CD14-positive monocyte (primary cell): ENCODE measurements at regions not wholly inside any gene's neighbourhood (a gene's known extent, or its start where the extent isn't known, plus 50 kb on each side); places are given as distances from the start of the nearest gene placed in this dataset.

ENCODE experiments used
- DNase-seq, 3 donors: peaks; one replicate each; pipeline ENCODE4 v3.0.0-alpha.2; 2011 to 2022
- H2AFZ ChIP-seq: 2 replicates; pipeline ENCODE4 v1.6.0; 2012; ENCODE audit warnings: mild to moderate bottlenecking, low read depth, low read length, inconsistent platforms; ENCODE audit not compliant: insufficient read depth, poor library complexity, severe bottlenecking
- H3K27ac ChIP-seq, 2 donors: 1 replicate in 1 of 2; 2 replicates in 1 of 2; pipeline ENCODE4 v1.5.1; 2012 to 2013; ENCODE audit warnings: low read length in 2 of 2, control low read depth in 1 of 2, inconsistent platforms in 1 of 2, low read depth in 1 of 2, mild to moderate bottlenecking in 1 of 2
- H3K27me3 ChIP-seq, 2 donors: one replicate each; pipeline versions ENCODE4 v1.6.0 to v1.6.1; 2011 to 2013; ENCODE audit warnings: low read length in 2 of 2; ENCODE audit not compliant: control insufficient read depth in 2 of 2, insufficient read depth in 2 of 2
- H3K36me3 ChIP-seq, 2 donors: replicated peaks in 1 of 2; 1 replicate in 1 of 2; 2 replicates in 1 of 2; pipeline versions ENCODE4 v1.5.1 to v1.6.1; 2012 to 2013; ENCODE audit warnings: low read length in 2 of 2, control low read depth in 1 of 2, inconsistent platforms in 1 of 2, mild to moderate bottlenecking in 1 of 2; ENCODE audit not compliant: insufficient read depth in 2 of 2, control insufficient read depth in 1 of 2
- H3K4me1 ChIP-seq, 2 donors: 1 replicate in 1 of 2; 2 replicates in 1 of 2; pipeline versions ENCODE4 v1.5.1 to v1.6.1; 2012 to 2013; ENCODE audit warnings: low read length in 2 of 2, control low read depth in 1 of 2, inconsistent platforms in 1 of 2, mild to moderate bottlenecking in 1 of 2, moderate library complexity in 1 of 2; ENCODE audit not compliant: insufficient read depth in 2 of 2, control insufficient read depth in 1 of 2
- H3K4me2 ChIP-seq: replicated peaks from 2 replicates; pipeline ENCODE3; 2012; ENCODE audit warnings: low read length, moderate library complexity, mild to moderate bottlenecking; ENCODE audit not compliant: poor library complexity, severe bottlenecking; ENCODE audit errors: extremely low read depth
- H3K4me3 ChIP-seq, 3 experiments: fragments of 200-600 bp in 1 of 3; sonication (generic) in 1 of 3; replicated peaks in 1 of 3; 1 replicate in 2 of 3; 2 replicates in 1 of 3; pipeline ENCODE4 v1.5.1; 2011 to 2013; ENCODE audit warnings: low read length in 3 of 3, mild to moderate bottlenecking in 3 of 3, control low read depth in 2 of 3, low read depth in 2 of 3, inconsistent platforms in 1 of 3, moderate library complexity in 1 of 3
- H3K79me2 ChIP-seq: 2 replicates; pipeline ENCODE4 v1.6.0; 2012; ENCODE audit warnings: mild to moderate bottlenecking, control low read depth, inconsistent platforms, low read length, moderate library complexity; ENCODE audit not compliant: insufficient read depth
- H3K9ac ChIP-seq: 2 replicates; pipeline ENCODE4 v1.6.0; 2017; ENCODE audit warnings: low read length, mild to moderate bottlenecking; ENCODE audit not compliant: insufficient read depth, poor library complexity, severe bottlenecking
- H3K9me3 ChIP-seq, 2 donors: replicated peaks in 1 of 2; 1 replicate in 1 of 2; 2 replicates in 1 of 2; pipeline versions ENCODE4 v1.5.1 to v1.6.1; 2012 to 2013; ENCODE audit warnings: low read length in 2 of 2, control low read depth in 1 of 2; ENCODE audit not compliant: control insufficient read depth in 1 of 2, insufficient read depth in 1 of 2
- H4K20me1 ChIP-seq: 2 replicates; pipeline ENCODE4 v1.6.0; 2012; ENCODE audit warnings: mild to moderate bottlenecking, low read length, control low read depth, moderate library complexity; ENCODE audit not compliant: insufficient read depth
- H3K27ac Mint-ChIP-seq, 7 donors: one replicate each; pipeline ENCODE4 v1.8.0; 2020; ENCODE audit warnings: mild to moderate bottlenecking in 7 of 7, mixed read lengths in 7 of 7, moderate library complexity in 6 of 7, inconsistent platforms in 2 of 7
- H3K27me3 Mint-ChIP-seq, 3 donors: one replicate each; pipeline ENCODE4 v1.8.0; 2021 to 2022; ENCODE audit warnings: low read depth in 3 of 3, mild to moderate bottlenecking in 3 of 3, mixed read lengths in 3 of 3, moderate library complexity in 3 of 3, inconsistent platforms in 1 of 3
- H3K36me3 Mint-ChIP-seq, 2 donors: one replicate each; pipeline ENCODE4 v1.8.0; 2020; ENCODE audit warnings: mixed read lengths in 2 of 2, inconsistent platforms in 1 of 2, mild to moderate bottlenecking in 1 of 2
- H3K4me1 Mint-ChIP-seq: one replicate; pipeline ENCODE4 v1.8.0; 2020; ENCODE audit warnings: mild to moderate bottlenecking, mixed read lengths
- H3K4me3 Mint-ChIP-seq, 2 donors: one replicate each; pipeline ENCODE4 v1.8.0; 2020; ENCODE audit warnings: mild to moderate bottlenecking in 2 of 2, mixed read lengths in 2 of 2, moderate library complexity in 1 of 2
- H3K9me3 Mint-ChIP-seq, 7 donors: one replicate each; pipeline ENCODE4 v1.8.0; 2020 to 2022; ENCODE audit warnings: mixed read lengths in 7 of 7, mild to moderate bottlenecking in 6 of 7, moderate library complexity in 6 of 7, inconsistent platforms in 2 of 7
- CTCF ChIP-seq: fragments of 200-600 bp; IDR thresholded peaks from one replicate; pipeline ENCODE4 v1.8.0; 2022; ENCODE audit warnings: antibody characterized with exemption, mild to moderate bottlenecking
- WGBS: methylation state at CpG from one replicate; pipeline ENCODE4 v1.1.5; 2013; ENCODE audit warnings: missing lambda C conversion rate; ENCODE audit not compliant: insufficient coverage; 5-methylcytosine and 5-hydroxymethylcytosine counted together
- intact Hi-C, 2 donors: fragments of 100-400 bp; cut with micrococcal nuclease; formaldehyde crosslinking; loops; one replicate each; pipeline versions ENCODE4 v1.15.0 to v1.15.1; 2023

- Histone ChIP-seq H3K27ac (no peak overlapping the region), H3K9ac (no peak overlapping the region), H3K9me3 (no peaks in the 10 kb centered on the region), H2AFZ (no peak overlapping the region), H4K20me1 (no peaks in the 10 kb centered on the region), H3K4me2 (no peak overlapping the region), H3K36me3 (no peaks in the 10 kb centered on the region), H3K79me2 (no peaks in the 10 kb centered on the region), H3K27me3 (no peaks in the 10 kb centered on the region), H3K4me3 (no peak overlapping the region), H3K4me1 (peaks cover 0 to 2% of the 10 kb centered on the region in 2 donors)
- Mint-ChIP-seq H3K36me3 (no peaks in the 10 kb centered on the region), H3K27me3 (peaks cover 0 to 3% (median 0%) of the 10 kb centered on the region in 3 donors), H3K27ac (no peak overlapping the region), H3K9me3 (no peaks in the 10 kb centered on the region), H3K4me1 (peaks cover 8% of the 10 kb centered on the region), H3K4me3 (no peak overlapping the region)
- no peak for TF ChIP-seq CTCF
- 86% methylated on average over 1 of the region's 1 CpG for WGBS
- no peak for DNase-seq
- intact Hi-C loops: no loop called here
Observed at GRCh38 chr1:232522189-232522588, 107.7 kb downstream of the SIPA1L2 start.

GRCh38 chr1:232521660-232522059, 108.3 kb downstream of the SIPA1L2 start:
- H3K4me3 Mint-ChIP-seq: no peak overlapping the region
- H3K27me3 ChIP-seq: no peaks in the 10 kb centered on the region
- peaks cover 8% of the 10 kb centered on the region for H3K4me1 Mint-ChIP-seq
- H3K9me3 ChIP-seq: no peaks in the 10 kb centered on the region
- DNase-seq: no peak
- H3K36me3 Mint-ChIP-seq: no peaks in the 10 kb centered on the region
- H2AFZ ChIP-seq: no peak overlapping the region
- H4K20me1 ChIP-seq: no peaks in the 10 kb centered on the region
- H3K4me1 ChIP-seq: peaks cover 0 to 2% of the 10 kb centered on the region in 2 donors
- no peak for TF ChIP-seq CTCF
- no peaks in the 10 kb centered on the region for H3K79me2 ChIP-seq
- WGBS: 77% methylated on average over 1 of the region's 1 CpG
- no peaks in the 10 kb centered on the region for H3K9me3 Mint-ChIP-seq
- no peak overlapping the region for H3K27ac Mint-ChIP-seq
- H3K27me3 Mint-ChIP-seq: peaks cover 0 to 2% (median 0%) of the 10 kb centered on the region in 3 donors
- intact Hi-C loops: no loop called here
- no peak overlapping the region for H3K4me2 ChIP-seq
- H3K27ac ChIP-seq: no peak overlapping the region
- H3K36me3 ChIP-seq: no peaks in the 10 kb centered on the region
- H3K4me3 ChIP-seq: no peak overlapping the region
- no peak overlapping the region for H3K9ac ChIP-seq
